Erythroblast (primary cell): ENCODE measurements at regions not wholly inside any gene's neighbourhood (a gene's known extent, or its start where the extent isn't known, plus 50 kb on each side); places are given as distances from the start of the nearest gene placed in this dataset.

Source experiments
- DNase-seq, 2 experiments: peaks; one replicate each; lab custom pipeline; 2025; lab: John Stamatoyannopoulos, UW
- GATA1 ChIP-seq: IDR thresholded peaks from 2 replicates; pipeline ENCODE4 v1.6.1; 2011; ENCODE audit warnings: low read depth, mild to moderate bottlenecking, control low read depth, low read length, moderate library complexity
- POLR2A ChIP-seq: IDR thresholded peaks from 2 replicates; pipeline ENCODE4 v1.6.1; 2011; ENCODE audit warnings: mild to moderate bottlenecking, low read length

DNA sequence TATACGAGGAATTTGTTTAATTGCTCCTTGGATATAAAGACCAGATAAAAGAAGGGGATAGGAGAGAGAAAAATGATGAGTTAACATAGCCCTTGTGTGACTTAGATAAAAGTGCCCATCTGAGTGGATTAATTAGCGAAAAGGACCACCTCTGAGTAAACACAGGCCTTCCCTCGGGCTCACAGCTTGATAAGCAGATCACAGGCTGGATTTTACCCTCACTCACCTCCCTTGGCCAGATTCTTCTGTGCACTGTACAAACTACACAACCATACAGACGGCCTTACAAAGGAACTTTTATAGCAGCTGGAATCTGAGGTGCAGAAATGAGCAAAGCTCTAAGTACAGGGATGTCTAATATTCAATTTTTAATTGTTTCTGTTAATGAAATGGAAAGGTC lies 112.4 kb upstream of the STT3B start:
- no peak for DNase-seq
- TF ChIP-seq GATA1: no peak
- no peak for TF ChIP-seq POLR2A

- no peak for TF ChIP-seq GATA1
- no peak for TF ChIP-seq POLR2A
- no peak for DNase-seq
These were observed 111.2 kb upstream of the STT3B start for GRCh38 chr3:31421314-31422048.

GRCh38 chr3:31422237-31422636 lies 110.5 kb upstream of the STT3B start:
- no peak for DNase-seq
- TF ChIP-seq GATA1 (no peak), POLR2A (no peak)

DNA sequence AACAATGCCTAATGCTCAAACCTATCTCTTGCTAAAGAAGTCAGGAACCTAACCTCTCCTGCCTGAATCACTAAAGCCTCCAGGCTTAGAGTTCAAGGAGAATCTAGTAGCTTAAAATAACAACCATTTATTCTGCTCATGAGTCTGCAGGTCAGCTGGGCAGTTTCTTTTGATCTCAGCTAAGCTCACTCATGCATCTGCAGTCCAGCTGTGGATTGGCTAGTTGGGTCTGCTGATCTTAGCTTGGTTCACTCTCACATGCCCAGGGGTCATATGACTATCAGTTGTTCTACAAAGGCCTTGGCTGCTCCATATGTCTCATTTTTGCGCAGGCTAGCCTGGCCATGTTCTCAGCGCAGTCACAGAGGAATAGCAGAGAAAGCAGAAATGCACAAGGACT lies 109.2 kb upstream of the STT3B start:
- TF ChIP-seq POLR2A (no peak), GATA1 (no peak)
- no peak for DNase-seq

- DNase-seq: no peak
- no peak for TF ChIP-seq POLR2A
- no peak for TF ChIP-seq GATA1
These were observed 107.3 kb upstream of the STT3B start for GRCh38 chr3:31425401-31425800.

DNA sequence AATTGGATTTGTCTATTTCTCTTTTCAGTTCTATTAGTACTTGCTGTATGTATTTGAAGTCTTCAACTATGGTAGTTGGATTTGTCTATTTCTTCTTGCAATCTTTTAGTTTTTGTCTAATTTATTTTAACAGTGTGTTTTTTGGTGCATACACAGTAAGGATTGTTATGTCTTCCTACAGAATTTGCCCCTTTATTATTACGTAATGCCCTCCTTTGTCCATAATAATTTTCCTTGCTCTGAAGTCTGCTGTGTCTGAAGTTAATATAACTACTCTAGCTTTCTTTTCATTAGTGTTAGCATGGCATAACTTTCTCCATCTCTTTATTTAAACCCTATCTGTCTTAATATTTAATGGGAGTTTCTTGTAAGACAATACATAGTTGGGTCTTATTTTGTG lies 105.1 kb upstream of the STT3B start:
- no peak for TF ChIP-seq GATA1
- no peak for TF ChIP-seq POLR2A
- no peak for DNase-seq

DNA sequence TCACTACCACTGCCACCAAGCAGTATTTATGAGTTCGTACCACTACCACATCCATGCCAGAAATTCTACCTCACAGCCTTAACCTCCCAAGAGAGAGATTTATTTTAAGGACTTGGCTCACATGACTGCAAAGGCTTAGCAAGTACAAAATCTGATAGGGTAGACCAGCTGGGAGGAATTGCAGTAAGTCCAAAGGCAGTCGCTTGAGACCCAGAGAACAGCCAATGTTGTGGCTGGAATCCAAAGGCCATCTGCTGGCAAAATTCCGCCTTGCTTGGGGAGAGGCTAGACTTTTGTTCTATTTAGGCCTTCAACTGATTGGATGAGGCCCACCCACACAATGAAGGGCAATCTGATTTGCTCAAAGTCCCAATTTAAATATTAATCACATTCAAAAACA lies 101.4 kb upstream of the STT3B start:
- TF ChIP-seq GATA1 (no peak), POLR2A (no peak)
- DNase-seq: no peak

DNA sequence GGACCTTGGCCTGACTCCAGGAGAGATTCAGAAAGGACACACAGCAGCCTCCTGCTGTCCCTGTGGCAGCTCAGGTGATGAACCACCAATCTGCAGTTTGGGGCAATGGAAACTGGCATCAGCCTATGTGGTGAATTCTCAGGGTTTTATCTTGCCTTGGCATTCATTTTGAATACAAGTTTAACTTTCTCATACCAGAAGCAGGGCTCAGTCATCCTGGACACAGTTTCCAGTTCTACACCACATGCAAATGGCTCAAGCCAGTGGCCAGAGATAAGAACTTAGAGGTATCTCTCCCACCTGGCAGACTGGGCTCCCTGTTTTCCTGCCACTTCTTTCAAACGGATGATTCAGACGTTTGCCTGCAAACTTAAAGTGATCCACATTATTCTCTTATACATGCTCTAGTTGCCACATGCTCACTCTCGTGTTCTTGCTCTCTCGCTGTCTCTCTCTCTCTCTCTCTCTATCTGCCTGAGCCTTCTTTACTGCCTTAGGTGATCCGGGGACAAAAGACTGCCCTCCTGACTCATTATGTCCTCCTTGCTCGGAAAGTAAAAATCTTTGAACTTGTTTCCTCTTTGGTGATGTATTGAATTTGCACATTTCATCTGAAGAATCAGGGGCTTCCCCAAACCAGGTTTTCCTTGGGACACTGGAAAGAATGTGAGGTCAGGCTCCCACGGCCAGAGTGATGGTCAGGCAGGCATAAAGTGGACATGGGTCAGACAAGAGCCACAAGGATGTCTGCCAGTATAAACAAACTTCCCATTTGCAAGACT lies 99.6 kb upstream of the STT3B start:
- TF ChIP-seq POLR2A (no peak), GATA1 (no peak)
- no peak for DNase-seq

DNA sequence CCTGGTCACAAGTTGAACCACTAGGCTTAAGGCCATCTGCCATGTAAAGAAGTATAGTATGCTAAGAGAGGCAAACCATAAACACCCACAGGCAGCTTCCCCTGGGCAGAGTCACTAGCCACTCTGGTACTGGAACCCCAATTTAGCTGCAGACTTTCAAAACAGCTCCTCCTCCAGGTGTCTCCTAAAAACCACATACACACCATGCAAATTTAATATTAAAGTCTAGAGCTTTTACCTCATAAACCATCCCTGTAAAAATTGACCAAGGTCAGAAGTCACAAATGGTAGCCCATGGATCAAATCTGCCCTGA lies 99.1 kb upstream of the STT3B start:
- no peak for TF ChIP-seq GATA1
- TF ChIP-seq POLR2A: no peak
- DNase-seq: no peak

- no peak for DNase-seq
- TF ChIP-seq GATA1: no peak
- no peak for TF ChIP-seq POLR2A
These were observed 97.9 kb upstream of the STT3B start for GRCh38 chr3:31434819-31435218.

- TF ChIP-seq POLR2A: no peak
- no peak for TF ChIP-seq GATA1
These were observed 95.9 kb upstream of the STT3B start for GRCh38 chr3:31436830-31437229.

DNA sequence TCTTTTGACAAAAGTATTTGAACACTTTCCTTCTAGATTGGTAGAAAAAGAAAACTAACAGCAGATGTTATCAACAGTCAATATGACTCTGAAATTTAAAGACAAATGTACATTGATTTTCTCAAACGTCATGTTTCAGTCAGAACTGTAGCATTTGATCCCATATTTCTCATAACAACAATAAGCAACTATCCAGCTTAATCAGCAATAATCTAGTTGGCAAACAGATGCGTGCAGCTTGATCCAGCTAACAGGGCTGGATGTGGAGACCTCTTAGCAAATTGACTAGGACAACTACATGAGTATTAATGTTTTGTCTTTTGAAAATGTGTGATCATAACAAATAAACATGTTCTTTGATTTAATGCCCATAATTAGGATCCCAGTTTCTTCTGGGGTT lies 94.0 kb upstream of the STT3B start:
- DNase-seq: no peak
- TF ChIP-seq POLR2A (no peak), GATA1 (no peak)

More at GRCh38 chr3:31436830-31437229, 95.9 kb upstream of the STT3B start:
- DNase-seq: no peak

DNA sequence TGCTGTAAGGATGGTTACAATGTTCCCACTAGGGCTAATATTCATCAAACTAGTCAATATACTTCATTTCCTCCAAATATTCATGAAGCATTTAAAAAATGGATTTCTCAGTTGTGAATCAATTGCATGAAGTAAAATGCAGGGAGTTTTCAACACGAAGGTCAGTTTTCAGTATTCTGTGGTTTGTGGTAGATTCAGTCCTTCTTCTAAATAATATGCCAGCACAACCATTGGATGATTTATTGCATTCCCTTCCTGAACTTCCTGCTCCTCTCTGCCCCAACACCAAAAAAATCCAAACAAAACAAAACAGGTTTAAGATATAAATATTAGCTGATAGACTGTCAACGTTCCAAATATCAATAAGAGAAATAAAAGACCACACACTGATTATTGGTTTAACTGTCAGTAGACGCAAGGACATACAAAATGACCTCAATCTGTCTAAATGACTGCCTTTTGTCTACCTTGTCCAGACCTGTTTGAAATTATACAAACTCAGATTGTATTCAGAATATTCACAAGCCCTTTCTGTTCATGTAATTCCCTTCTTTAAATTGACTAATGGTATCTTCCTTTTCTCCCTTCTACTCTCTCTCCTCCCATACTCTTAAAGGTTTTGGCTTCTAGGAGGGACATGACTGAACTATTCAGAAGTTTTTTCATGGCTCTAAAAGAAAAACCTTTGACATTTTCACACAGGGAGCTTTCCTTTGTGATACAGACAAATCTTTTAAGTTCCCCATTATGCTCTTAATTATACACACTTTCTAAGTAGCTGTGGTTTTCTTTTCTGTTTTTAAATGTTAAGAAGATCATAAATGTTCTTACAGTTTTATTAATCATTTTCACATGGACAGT lies 92.6 kb upstream of the STT3B start:
- TF ChIP-seq POLR2A: no peak
- no peak for TF ChIP-seq GATA1

DNA sequence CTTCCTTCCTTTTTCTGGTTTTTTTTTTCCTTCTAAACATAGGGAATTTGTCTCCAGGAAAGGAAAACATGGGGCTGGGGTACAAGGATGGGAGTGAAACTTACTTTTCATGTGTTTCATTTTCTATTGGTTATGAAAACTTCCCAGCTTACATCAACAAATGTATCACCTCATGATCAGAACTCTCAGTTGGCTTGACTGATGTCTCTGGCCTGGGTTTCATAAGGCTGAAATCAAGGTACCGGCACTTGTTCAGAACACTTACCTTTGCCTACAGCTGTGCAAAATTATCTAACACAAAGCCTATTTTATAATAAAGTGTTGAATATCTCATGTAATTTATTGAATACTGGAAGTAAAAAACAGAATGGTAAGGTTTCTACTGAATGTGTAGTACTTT lies 91.8 kb upstream of the STT3B start:
- no peak for DNase-seq
- no peak for TF ChIP-seq POLR2A
- no peak for TF ChIP-seq GATA1

More for the DNA sequence above, 92.6 kb upstream of the STT3B start:
- no peak for DNase-seq
